ENCODE measurements at regions not wholly inside any gene's neighbourhood (a gene's known extent, or its start where the extent isn't known, plus 50 kb on each side); places are given as distances from the start of the nearest gene placed in this dataset.

DNA sequence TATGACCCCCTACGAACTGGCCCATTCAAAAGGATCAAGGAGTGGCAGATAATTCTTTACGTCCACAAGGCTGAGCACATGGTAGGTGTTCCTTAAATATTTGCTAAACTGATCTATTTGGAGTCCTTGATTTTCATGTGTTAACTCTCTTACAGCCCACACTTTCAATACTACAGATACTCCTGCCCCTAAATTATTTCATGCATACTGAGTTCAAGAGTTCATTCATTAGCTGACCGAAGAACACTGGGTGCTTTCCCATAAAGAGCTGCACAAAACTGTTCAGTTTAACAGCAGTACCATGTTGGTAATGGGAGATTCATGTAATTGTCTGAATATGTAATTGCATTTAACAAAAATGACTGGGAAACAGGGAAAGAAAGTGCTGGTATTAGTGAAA is 170.5 kb upstream of the ADO start:
- DNase-seq = no peak

DNA sequence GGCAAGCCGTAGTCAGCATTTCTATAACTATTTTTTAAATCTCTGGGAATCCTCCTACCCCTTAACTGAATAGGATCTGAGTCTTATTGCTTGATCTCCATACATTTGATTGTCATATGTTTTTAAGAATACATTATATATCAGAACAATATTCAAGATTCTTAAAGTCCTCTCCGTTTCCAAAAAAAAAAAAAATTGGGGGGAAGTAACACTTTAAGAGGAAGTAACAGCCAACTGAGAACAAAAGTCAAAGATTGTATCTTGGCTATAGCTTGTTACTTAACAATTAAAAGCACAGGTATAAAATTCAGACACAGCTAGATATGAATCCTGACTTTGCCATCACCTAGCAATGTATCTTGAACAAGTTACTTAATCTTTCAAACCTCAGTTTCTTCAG is 169.9 kb upstream of the ADO start:
- DNase-seq = no peak

DNA sequence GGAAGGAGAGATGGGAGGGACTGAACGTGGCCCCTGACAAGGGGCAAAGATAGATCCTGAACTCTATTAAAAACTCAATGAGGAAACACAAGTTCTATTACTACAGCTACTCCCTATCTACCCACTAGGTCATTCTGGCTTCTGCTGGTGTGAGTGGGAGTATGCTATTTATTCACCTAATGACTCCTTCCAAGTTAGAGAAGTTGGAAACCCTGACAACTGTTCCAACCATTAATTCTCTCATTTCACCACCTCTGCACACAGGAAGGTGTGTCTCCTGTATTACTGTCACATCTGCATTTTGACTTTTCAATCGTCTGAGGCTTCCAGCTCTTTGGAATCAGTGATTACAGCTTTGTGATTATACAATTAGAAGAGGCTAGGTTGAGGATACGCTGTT is 169.4 kb upstream of the ADO start:
- DNase-seq = no peak

DNA sequence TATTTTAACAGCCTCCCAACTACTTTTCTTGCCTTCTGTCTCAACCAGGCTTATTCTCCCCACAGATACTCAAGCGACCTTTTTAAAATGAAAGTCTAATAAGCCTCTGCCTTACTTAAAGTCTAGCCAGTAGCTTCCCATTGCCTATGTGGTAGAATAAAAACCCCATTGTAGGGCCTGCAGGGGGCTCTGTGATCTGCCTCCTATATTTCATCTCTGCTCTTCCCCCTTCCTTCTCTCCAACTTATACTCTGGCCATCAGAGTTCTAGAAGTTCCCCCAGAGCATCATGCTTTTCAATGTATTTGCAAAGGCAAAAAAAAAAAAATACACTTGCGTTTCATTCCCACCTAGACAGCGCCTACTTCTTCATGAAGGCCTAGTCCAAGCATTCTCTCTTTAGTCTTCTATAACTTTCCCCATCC is 167.7 kb upstream of the ADO start:
- DNase-seq = no peak

DNA sequence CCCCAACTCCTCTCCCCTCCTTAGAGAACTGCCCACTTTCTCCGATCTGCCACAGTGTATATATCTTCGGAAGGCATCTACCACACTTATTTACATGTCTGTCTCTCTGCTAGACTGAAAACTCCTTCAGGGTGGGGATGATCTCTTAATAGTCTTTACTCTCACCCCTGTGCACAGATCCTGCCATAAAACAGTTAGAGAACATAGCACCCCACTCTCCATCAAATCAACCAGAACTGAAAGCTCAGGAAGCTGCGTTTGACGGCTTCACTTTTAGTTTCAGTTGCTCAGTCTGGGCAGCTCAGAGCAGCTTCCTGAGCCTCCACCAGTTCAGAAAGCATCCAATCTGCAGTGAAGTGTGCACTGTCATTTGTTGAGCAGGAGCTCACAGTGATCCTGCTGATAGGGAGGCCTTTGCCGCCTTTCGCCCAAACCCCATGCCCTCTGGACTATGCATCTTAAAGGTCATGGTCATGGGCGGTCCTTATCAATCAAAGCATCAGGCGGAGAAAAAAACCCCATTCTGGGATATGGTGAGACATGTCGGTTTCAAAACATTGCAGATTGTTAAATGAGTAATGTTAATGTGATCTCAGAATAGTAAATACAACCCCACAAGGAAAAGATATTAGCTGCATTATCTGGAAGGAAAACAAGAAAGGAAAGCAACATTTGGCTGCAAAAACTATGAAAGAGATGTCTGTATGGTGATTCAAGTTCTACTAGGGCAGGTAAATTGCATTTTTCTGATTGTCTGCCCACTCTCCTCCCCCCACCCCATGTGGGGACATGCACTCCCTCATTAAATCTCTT is 167.1 kb upstream of the ADO start:
- no peak for DNase-seq

DNA sequence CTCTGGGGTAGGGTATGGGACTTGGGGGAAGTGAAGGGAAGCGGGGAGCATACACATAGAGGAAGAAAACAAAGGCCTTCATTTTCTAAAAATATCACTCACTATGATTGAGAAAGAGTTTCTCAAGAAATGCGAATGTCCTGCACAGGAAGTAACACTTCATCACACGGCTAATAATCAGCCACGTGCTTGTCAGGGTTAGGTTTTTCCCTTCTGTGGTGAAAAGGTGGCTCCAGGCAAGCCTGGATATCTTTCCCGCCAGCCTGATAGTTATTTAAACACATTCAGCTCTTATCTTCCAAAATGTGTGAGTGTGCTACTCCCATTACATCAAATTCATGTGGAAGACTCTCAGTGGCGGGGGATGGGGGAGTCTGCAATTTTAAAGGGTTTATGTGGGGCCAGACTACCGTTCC is 166.4 kb upstream of the ADO start:
- no peak for DNase-seq

DNA sequence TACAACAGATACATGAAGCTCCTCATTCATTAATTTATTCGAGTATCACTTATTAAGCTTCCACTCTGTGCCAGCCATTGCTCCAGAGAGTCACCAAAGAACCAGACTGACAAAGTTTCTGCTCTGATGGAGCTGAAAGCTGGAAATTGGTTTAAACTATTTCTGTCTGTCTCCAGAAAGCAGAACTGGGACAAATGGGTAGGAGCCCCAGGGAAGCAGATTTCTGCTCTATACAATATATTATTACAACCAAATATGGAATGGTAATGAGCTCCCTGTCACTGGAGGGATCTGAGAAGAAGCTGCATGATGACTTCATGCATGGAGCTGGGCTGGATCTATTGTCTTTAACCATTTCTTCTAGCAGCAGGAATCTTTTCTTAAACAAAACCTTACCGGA is 165.4 kb upstream of the ADO start:
- no peak for DNase-seq

DNA sequence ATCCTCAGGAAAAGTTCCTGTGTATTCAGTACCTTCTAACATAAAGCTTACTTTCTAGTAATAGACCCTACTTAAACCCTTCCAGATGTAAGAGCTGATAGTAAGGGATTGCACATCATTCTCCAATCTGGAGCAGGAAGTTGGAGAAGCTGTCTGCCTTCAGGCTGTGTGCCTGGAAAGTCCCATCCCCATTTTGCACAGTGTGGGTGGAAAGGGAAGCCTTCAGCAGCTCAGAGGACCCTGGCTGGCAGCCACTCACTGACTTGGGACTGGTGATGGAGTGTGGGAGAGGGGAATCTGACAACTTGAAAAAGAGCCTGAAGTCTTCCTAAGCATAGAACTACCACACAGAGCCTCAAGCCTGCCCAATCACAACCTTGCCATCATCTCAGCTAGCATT is 164.1 kb upstream of the ADO start:
- no peak for DNase-seq

DNA sequence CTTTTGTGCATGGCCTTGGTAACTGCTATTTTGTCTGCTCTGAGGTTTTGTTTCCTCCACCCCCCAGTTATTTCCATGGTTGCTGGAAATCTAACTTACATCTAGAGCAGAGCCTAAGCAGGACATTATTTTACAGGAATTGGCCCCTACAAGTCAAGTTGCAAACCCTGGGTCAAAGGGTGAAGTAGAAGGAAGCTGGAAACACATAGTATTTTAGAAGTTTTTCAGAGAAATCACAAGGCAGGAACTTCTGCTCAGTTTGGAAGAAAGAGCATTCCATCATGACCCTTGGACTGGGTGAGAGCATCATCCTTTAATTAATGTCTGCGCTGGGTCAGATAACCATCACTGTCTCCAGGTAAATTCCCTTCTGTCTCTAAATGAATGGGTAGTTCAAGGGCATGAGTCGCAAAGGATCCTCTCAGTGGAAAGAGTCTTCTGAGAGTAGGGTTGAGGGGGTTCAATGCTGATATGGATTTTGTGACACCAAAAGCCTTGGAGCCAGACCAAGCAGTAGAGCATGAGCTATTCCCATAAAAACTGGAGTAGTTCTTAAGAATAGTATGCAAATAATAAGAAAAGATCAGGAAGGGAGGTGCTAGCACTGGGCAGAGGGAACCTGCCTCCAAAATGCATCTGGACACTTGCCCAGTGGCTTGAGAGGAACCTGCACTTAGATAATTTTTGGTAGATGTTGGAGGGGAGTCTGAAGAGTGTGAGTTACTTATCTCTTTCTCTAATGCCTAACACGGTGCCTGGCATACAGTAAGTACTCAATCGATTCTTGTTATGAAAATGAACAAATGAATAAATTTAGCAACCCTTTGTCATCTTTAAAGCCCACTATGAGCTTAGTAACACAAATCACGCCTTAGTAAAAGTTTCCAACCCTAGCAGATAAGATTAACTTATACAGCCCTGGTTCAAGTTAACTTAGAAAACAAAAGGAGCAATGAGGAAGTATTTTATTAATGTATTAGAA is 160.6 kb upstream of the ADO start:
- DNase-seq = no peak

DNA sequence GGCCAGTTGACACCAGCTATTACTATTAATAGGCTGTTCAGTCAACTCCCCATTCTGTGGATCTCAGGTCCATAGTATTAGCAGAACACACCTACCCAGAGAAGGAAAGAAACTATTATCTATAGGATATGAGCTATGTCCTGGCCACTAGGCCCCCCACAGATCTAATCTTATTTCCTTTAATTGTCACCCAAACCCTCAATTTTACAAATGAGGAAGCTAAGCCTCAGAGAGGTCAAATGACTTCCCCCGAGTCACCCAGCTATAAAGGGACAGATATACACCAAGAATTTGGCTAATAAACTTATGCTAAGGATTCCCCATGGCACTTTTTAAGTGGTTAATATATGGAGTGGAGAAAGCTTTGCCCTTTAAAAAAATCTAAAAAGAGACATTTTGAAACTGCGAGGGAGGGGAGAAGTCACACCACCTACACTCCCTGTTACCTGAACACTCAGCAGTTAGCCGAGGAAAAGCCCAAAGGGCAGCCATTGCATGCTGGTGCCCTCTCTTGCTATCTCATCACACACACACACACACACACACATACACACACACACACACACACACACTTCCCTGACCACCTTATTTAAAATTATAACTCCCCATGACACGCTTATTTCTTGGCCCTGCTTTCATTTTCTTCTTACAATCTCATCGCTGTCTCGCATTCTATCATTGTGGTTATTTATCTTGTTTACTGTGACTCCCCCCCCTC is 157.0 kb upstream of the ADO start:
- no peak for DNase-seq

DNA sequence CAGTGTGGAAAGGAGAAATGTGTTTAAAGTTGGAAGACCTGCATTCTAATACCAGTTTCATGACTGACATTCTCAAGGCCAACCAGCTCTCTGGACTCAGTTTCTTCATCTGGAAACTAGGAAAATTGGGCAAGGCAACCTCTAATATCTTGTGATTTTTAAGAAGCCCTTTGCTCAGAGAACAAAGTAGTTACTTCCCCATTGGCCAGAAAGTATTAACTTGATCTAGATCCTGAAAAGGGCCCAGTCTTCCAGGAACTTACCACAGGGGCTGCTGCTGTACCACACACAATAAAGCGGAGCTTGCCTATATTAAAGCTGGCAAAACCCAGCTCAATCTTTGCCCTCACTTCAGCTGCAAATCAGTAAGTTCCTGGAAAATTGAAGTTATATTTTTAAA is 155.6 kb upstream of the ADO start:
- no peak for DNase-seq

DNA sequence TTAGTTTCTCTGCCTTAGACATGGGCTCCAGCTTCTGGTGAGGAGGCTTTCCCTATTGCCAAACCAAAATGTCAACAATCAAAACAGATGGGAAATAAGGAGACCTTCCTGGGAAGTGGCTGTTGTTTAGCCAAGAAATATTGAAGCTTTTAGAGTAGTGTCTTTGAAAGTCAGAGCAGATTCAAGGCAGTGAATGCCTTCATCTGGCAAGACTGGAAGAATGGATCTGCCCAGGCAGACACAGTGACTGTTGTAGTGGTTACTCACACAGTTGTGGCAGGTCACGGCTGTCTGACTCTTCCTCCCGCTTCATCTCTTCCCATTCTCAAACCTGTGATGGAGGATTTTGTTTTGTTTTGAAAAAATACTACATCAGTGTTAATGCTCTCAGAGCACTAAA is 154.1 kb upstream of the ADO start:
- no peak for DNase-seq

DNA sequence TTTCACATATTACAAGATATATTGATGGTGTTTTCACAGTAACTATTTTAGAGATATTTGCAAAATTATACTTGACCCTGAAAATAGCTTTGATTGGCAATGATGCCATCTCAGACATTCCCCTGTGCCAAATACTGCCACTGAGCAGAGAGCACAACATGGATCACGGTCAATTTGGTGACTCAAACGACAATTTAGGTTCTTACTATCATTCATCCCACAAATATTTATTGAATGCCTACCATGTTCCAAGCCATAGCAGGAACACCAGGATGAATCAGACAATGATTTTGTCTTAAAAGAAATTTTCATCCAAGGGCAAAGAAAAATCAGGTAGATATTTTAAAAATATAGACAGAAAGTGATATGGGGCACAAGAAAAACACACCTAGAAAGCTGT is 153.2 kb upstream of the ADO start:
- no peak for DNase-seq

DNA sequence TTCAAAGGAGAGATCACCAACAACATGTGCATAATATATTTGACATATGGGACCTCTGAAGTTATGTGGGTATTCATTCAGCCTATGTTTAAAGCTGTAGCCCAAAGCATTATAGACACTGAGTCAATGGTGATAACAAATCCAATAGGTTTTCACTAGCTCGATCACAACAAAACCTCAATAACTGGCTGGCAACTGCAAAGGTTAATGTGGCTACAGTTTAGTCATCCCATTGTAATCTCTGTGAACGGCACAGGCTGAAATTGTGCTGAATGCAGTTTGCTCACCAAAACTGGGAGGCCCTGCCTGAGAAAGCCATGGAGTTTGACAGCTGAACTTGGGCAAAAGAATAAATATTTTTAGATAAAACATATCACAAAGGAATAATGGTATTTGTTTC is 152.4 kb upstream of the ADO start:
- no peak for DNase-seq

DNA sequence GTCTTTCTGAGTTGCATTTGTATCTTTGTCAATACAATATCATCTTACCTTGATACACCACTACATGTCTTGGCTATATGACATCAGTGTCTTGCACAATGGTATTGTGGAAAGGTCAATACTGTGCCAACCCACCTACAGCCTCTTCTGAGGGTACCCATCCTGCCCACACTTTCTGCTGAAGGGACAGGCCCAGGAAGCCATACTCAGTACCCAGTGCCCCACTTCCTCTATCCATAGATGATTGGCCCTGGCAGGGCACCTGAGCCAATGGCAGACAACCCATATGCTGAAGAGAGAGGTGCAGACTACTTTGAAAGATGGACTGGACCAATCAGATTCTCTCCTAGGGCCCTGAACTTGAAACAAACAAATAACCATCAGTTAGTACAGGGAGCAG is 152.0 kb upstream of the ADO start:
- DNase-seq = no peak

DNA sequence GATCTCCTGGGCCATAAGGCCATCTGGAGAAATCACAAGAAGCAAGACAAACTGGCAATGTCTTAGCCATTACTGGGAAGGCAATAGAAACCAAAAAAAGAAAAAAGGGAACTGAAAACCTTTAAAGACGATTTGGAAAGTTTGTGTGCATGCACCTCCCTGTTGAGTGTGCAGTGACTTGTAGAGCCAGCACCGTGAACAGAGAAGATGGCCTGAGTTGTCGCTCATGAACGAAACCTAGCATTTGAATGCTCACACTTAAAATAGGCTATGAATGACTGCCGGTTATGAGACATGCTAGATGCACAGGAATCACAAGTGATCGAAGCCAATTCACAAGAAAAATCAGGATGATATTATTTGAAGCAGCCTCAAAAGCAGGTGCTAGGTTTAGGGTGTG is 151.3 kb upstream of the ADO start:
- no peak for DNase-seq

DNA sequence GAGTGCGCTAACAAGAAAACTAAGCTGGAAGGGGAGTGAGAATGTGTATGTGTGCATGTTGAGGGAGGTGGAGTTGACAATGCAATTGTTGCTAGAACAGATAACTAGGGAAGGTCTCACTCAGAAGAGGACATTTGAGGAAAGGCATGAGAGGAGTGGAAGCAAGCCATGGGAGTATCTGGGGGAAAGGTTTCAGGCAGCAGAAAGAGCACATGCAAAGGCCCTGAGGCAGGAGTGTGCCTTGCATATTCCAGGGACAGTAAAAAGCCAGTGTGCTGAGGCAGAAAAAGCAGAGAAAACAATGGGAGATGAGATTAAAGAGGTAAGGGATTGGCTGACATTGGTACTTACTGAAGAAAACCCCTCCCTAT is 149.6 kb upstream of the ADO start:
- DNase-seq = no peak

DNA sequence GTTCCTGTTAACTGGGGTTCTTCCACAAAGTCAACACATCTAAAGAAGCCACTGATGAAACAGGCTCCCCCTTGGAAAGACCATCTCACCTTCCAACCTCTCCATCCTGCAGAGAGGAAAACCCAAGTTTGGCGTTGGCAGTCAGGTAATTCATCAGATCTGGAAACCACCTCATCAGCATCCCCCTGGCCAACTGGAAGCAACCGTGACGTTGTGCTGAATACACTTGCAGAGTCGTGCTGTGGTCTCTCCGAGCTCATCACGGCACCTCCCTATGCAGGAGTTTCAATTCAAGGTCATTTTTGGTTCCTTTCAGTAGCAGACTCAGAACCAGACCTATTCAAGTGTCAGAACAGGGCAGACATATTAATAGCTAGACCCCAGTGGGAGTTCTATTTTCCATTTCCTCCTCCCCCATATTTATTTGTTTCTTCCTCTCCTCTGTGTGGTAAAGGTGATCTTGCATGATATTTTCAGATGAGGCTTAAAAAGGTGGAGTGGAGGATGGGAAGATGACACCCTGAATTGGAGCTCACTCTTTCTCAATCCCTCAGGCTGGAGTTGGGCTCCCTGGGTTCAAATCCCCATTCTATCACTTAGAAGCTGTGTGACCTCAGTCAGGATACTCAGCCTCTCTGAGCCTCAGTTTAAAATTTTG is 149.1 kb upstream of the ADO start:
- DNase-seq = no peak

DNA sequence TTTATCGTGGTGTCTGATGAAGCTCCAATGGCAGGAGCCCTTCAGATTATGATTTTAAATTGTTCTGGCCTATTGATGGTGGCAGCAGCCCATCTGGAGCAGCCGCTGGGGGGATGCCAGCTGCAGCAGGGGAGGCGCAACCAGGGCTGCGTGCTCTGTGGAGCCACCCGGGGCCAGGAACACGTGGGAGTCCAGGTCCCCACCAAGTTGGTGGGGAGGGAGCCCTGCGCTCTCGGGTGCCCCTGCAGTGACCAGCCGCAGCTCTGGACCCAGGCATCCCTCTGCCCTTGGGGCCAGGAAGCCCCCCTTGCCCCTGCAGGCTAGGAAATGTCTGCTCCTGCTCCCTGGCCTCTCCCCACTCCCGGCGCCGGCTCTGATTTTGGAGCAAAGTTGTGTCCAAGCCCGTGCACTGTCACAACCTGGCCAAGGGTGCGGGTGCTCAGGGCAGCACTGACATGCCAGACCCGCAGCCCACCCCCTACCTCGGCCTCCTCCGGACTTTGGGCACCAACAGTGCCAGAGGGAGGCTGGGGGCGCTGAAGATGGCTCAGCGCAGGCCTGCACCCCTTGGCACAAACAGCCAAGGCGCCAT is 147.2 kb upstream of the ADO start:
- no peak for DNase-seq

DNA sequence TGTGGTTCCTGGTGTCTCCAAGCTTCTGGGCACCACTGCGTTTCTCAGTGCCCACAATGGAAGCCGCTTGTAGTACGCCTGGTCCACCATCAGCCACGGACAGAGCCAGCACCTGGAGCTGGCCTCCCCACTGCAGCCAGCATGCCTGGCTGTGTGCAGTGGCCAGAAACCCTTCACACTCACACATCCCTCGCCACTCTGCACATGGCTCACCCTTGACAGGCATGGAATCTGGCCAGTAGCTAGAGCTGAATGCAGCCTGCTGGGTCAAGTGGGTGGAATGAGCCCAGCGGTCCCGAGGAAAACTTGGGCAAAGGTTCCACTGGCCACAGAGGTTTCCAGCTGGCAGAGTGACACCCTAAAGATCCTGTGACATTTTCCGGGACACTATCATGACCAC is 146.0 kb upstream of the ADO start:
- DNase-seq = no peak

DNA sequence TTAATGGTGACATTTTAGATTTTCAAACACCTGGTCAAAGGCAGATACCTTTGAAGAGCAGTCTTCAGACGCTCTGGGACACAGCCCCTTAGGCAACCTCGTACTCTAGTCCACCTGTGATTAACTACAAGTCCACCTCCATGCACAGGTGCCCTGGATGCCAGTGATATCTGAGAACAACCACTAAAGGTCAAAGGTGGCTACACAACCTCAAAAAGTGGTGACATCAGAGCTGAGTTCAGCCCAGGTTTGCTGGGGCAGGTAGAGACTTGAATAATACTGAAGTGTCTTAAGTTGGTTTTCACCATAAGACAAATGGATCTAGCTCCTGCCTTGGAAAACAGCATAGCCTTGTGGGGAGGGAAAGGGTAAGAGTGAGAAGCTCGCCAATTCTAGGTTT is 143.4 kb upstream of the ADO start:
- no peak for DNase-seq

DNA sequence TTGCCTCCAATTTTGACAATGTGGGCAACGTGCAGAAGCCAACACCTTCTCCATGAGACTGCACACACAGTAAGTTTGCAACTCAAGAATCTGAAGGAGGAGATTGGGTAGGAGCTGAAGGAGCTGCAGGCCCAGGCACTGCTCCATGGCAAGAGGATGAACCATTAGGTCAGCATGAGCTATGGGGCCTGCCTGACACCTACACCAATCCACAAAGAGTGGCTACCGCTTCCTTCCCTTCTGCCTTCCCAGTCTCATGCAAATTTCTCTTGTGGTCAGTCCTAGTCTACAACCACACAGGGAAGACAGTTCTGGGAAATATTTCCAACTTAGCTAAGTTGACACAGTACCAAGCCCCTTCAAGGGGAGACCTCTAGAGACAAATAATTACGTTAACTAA is 142.0 kb upstream of the ADO start:
- no peak for DNase-seq

DNA sequence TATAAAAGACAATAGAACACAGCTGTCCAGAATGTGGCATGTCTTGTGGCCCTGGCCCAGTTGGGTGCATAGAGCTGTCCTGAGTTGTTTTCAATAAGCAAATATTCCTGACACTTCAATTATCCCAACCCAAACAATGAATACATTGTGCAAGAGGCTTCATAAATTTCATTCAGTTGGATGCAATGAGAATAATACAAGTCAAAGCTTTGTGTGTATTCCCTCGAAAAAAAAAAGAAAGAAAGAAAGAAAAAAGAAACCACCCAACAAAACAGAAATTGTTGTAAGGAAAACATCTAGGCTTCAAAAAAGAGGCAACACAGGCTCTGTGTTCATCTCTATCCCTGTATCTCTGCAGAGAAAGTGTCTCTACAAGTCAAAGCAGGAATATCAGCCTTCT is 138.7 kb upstream of the ADO start:
- no peak for DNase-seq
